Brain pericyte (primary cell): ENCODE measurements at regions not wholly inside any gene's neighbourhood (a gene's known extent, or its start where the extent isn't known, plus 50 kb on each side); places are given as distances from the start of the nearest gene placed in this dataset.

Source experiments
- DNase-seq: peaks from one replicate; pipeline ENCODE4 v3.0.0-alpha.2; 2012; ENCODE audit warnings: low read depth, low spot score

GRCh38 chr7:116310141-116310540, 99.8 kb downstream of the TES start:
- no peak for DNase-seq

- DNase-seq = no peak
Measured at GRCh38 chr7:116311259-116311658, 100.9 kb downstream of the TES start.

GRCh38 chr7:116311816-116312471, 101.6 kb downstream of the TES start:
- no peak for DNase-seq

- no peak for DNase-seq
Measured at GRCh38 chr7:116315293-116315692, 105.0 kb downstream of the TES start.

- DNase-seq = no peak
Measured at GRCh38 chr7:116315803-116316202, 105.5 kb downstream of the TES start.

- DNase-seq = peak; percentile 81
Measured at GRCh38 chr7:116316838-116317628, 106.7 kb downstream of the TES start.

- DNase-seq = no peak
Measured at GRCh38 chr7:116317907-116318306, 107.6 kb downstream of the TES start.

GRCh38 chr7:116322541-116322940, 112.2 kb downstream of the TES start:
- no peak for DNase-seq

- no peak for DNase-seq
Measured at GRCh38 chr7:116324582-116324981, 114.2 kb downstream of the TES start.

GRCh38 chr7:116325517-116325916, 115.2 kb downstream of the TES start:
- DNase-seq = no peak

GRCh38 chr7:116327135-116327534, 116.8 kb downstream of the TES start:
- DNase-seq = no peak

GRCh38 chr7:116327752-116328151, 117.4 kb downstream of the TES start:
- peak; percentile 52 for DNase-seq

- no peak for DNase-seq
Measured at GRCh38 chr7:116328161-116328560, 117.8 kb downstream of the TES start.

- DNase-seq = no peak
Measured at GRCh38 chr7:116329686-116330503, 119.6 kb downstream of the TES start.

GRCh38 chr7:116331020-116331419, 120.7 kb downstream of the TES start:
- no peak for DNase-seq

GRCh38 chr7:116332766-116333165, 122.4 kb downstream of the TES start:
- no peak for DNase-seq

GRCh38 chr7:116334555-116334954, 124.2 kb downstream of the TES start:
- DNase-seq = no peak

GRCh38 chr7:116337018-116337417, 126.7 kb downstream of the TES start:
- no peak for DNase-seq

GRCh38 chr7:116337800-116338199, 127.5 kb downstream of the TES start:
- DNase-seq = no peak

GRCh38 chr7:116339564-116339963, 129.2 kb downstream of the TES start:
- no peak for DNase-seq

GRCh38 chr7:116340201-116340847, 130.0 kb downstream of the TES start:
- DNase-seq = no peak
